Cardiac muscle cell (in vitro differentiated cells and primary cell): ENCODE measurements at regions not wholly inside any gene's neighbourhood (a gene's known extent, or its start where the extent isn't known, plus 50 kb on each side); places are given as distances from the start of the nearest gene placed in this dataset.

Source experiments
- DNase-seq, 2 donors: peaks; one replicate each; pipeline versions ENCODE4 v3.0.0 to v3.0.0-alpha.2; 2010 to 2017; ENCODE audit warnings: low read depth in 1 of 2, low spot score in 1 of 2
- H3K27ac ChIP-seq: fragments of 200-600 bp; sonication (generic); 2 replicates; pipeline ENCODE4 v1.5.1; 2016
- H3K27me3 ChIP-seq: fragments of 200-600 bp; sonication (generic); 2 replicates; pipeline ENCODE4 v1.6.0; 2016; ENCODE audit warnings: control low read depth
- H3K36me3 ChIP-seq: fragments of 200-600 bp; sonication (generic); 2 replicates; pipeline ENCODE4 v1.5.1; 2016; ENCODE audit warnings: control low read depth
- H3K4me1 ChIP-seq: fragments of 200-600 bp; sonication (generic); 2 replicates; pipeline ENCODE4 v1.8.1; 2017; ENCODE audit warnings: low read depth, mild to moderate bottlenecking, mixed run types
- H3K4me3 ChIP-seq: fragments of 200-600 bp; sonication (generic); 2 replicates; pipeline ENCODE4 v1.5.1; 2016; ENCODE audit warnings: mild to moderate bottlenecking
- H3K9me3 ChIP-seq: fragments of 200-600 bp; sonication (generic); 2 replicates; pipeline ENCODE4 v1.5.1; 2017; ENCODE audit warnings: low read depth, mild to moderate bottlenecking, control low read depth
- TF ChIP-seq, protein P1 (sequence below): IDR thresholded peaks from 2 replicates; pipeline ENCODE4 v1.5.1; 2012; ENCODE audit warnings: low read depth, mild to moderate bottlenecking, low read length

DNA sequence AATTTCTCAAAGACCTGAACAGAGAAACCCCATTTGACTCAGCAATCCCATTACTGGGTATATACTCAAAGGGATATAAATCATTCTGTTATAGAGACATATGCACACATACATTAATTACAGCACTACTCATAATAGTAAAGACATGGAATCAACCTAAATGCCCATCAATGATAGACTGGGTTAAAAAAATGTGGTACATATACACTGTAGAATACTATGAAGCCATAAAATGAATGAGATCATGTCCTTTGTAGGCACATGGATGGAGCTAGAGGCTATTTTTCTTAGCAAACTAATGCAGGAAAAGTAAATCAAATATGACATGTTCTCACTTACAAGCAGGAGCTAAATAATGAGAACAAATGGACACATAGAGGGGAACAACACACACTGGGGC, 303.8 kb downstream of the BTG1 start:
- no peak for DNase-seq
- no peaks in the 10 kb centered on the region for H3K36me3 ChIP-seq
- no peaks in the 10 kb centered on the region for H3K27me3 ChIP-seq
- TF ChIP-seq, protein P1, sequence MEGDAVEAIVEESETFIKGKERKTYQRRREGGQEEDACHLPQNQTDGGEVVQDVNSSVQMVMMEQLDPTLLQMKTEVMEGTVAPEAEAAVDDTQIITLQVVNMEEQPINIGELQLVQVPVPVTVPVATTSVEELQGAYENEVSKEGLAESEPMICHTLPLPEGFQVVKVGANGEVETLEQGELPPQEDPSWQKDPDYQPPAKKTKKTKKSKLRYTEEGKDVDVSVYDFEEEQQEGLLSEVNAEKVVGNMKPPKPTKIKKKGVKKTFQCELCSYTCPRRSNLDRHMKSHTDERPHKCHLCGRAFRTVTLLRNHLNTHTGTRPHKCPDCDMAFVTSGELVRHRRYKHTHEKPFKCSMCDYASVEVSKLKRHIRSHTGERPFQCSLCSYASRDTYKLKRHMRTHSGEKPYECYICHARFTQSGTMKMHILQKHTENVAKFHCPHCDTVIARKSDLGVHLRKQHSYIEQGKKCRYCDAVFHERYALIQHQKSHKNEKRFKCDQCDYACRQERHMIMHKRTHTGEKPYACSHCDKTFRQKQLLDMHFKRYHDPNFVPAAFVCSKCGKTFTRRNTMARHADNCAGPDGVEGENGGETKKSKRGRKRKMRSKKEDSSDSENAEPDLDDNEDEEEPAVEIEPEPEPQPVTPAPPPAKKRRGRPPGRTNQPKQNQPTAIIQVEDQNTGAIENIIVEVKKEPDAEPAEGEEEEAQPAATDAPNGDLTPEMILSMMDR: no peak
- no peaks in the 10 kb centered on the region for H3K9me3 ChIP-seq
- H3K4me1 ChIP-seq: peaks cover 5% of the 10 kb centered on the region
- H3K4me3 ChIP-seq: no peak overlapping the region
- no peak overlapping the region for H3K27ac ChIP-seq

DNA sequence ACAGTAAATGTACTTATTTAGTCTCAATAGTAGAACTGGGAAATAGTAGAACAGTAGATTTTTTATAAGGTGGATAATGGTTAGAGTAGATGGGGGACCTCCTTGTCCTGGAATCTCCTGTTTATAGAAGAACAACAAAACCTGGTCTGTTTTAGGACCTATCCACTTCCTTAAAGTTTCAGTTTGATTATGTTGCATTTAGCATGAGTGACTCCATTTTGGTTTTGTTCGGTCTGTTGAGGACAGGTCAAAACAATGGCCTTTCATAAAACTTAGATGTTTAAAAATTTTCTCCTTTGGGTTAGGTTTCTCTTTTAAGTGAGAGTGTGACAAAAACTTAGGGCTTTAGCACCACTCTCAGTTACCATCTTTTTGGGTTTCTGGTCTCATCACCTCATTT, 308.9 kb downstream of the BTG1 start:
- no peaks in the 10 kb centered on the region for H3K27me3 ChIP-seq
- H3K27ac ChIP-seq: no peak overlapping the region
- DNase-seq: no peak
- no peaks in the 10 kb centered on the region for H3K9me3 ChIP-seq
- H3K4me3 ChIP-seq: no peak overlapping the region
- H3K4me1 ChIP-seq: no peaks in the 10 kb centered on the region
- H3K36me3 ChIP-seq: no peaks in the 10 kb centered on the region
- TF ChIP-seq, protein P1: no peak

- H3K27me3 ChIP-seq: no peaks in the 10 kb centered on the region
- H3K4me1 ChIP-seq: no peaks in the 10 kb centered on the region
- no peaks in the 10 kb centered on the region for H3K36me3 ChIP-seq
- no peak overlapping the region for H3K27ac ChIP-seq
- TF ChIP-seq, protein P1: no peak
- DNase-seq: no peak
- no peak overlapping the region for H3K4me3 ChIP-seq
- no peaks in the 10 kb centered on the region for H3K9me3 ChIP-seq
Observed at GRCh38 chr12:91836264-91836663, 309.4 kb downstream of the BTG1 start.

- TF ChIP-seq, protein P1: no peak
- no peaks in the 10 kb centered on the region for H3K4me1 ChIP-seq
- H3K9me3 ChIP-seq: no peaks in the 10 kb centered on the region
- H3K27ac ChIP-seq: no peak overlapping the region
- no peaks in the 10 kb centered on the region for H3K27me3 ChIP-seq
- no peak for DNase-seq
- H3K4me3 ChIP-seq: no peak overlapping the region
- no peaks in the 10 kb centered on the region for H3K36me3 ChIP-seq
Observed at GRCh38 chr12:91835693-91836092, 310.0 kb downstream of the BTG1 start.

DNA sequence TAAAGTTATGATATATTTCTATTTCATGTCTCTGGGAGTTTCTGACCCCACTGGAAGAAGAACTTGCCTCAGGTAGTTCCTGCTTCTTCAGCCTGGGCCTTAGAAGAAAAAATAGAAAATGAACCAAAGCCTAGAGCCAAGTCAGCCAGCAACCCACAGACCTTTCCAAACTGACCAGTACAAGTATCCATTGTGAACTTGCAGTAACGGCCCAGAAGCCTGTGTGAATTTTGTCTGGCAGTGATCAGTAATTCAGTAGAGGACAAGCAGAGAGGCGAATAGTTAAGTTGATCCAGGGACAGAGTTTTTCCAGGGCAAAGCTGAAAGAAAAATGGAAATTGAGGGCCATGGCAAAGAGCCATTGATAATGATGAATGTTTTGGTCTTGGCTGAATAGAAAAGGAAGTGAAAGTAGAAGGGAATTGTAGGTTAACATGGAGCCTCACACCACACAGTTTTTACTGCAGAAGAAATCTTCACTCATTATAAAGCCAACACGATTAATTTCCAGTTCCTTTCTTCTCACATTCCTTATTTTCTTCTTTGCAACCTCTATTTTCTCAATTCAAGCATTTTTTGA, 311.8 kb downstream of the BTG1 start:
- no peak overlapping the region for H3K27ac ChIP-seq
- DNase-seq: no peak
- TF ChIP-seq, protein P1: no peak
- no peaks in the 10 kb centered on the region for H3K36me3 ChIP-seq
- no peaks in the 10 kb centered on the region for H3K27me3 ChIP-seq
- H3K4me1 ChIP-seq: no peaks in the 10 kb centered on the region
- H3K4me3 ChIP-seq: no peak overlapping the region
- no peaks in the 10 kb centered on the region for H3K9me3 ChIP-seq

DNA sequence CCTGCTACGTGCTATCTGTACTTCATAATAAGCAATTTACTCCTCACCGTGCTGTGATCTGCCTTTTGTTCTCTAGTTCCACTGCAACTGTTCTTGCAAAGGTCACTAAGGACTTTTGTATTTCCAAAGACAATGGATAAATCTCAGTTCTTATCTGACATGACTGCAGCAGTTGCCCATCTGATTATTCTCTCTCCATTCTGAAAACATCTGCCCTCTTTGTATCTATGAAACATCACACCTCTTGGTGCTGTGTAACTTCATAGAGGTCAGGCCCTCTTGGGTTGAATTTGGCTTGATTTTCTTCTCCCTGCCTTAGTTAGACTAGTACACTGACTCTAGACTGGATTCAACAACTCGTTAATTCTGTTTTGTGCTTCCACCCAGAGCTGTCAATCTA, 319.6 kb downstream of the BTG1 start:
- no peaks in the 10 kb centered on the region for H3K27me3 ChIP-seq
- no peak overlapping the region for H3K4me3 ChIP-seq
- TF ChIP-seq, protein P1: no peak
- H3K4me1 ChIP-seq: peaks cover 4% of the 10 kb centered on the region
- no peak overlapping the region for H3K27ac ChIP-seq
- no peaks in the 10 kb centered on the region for H3K9me3 ChIP-seq
- no peaks in the 10 kb centered on the region for H3K36me3 ChIP-seq
- no peak for DNase-seq
